Transverse colon (tissue), 3 donors: ENCODE measurements at regions not wholly inside any gene's neighbourhood (a gene's known extent, or its start where the extent isn't known, plus 50 kb on each side); places are given as distances from the start of the nearest gene placed in this dataset.

Experiments
- CTCF ChIP-seq, 5 experiments: fragments of 200-600 bp in 3 of 5; fragments of 450-650 bp in 2 of 5; sonication (generic) in 3 of 5; IDR thresholded peaks; 1 replicate in 2 of 5; 2 replicates in 3 of 5; pipeline ENCODE4 v1.5.1; 2016 to 2017; ENCODE audit warnings: antibody characterized with exemption in 5 of 5, inconsistent platforms in 3 of 5, mild to moderate bottlenecking in 2 of 5, moderate library complexity in 1 of 5
- EP300 ChIP-seq: sonication (generic); formaldehyde crosslinking; IDR thresholded peaks from one replicate; pipeline ENCODE4 v1.6.1; 2017; ENCODE audit warnings: antibody characterized with exemption, low read depth
- POLR2A ChIP-seq: fragments of 450-650 bp; IDR thresholded peaks from one replicate; pipeline ENCODE4 v1.6.1; 2016; ENCODE audit warnings: antibody characterized with exemption, mild to moderate bottlenecking, moderate library complexity

- no peak for TF ChIP-seq CTCF (IDR thresholded peaks at IDR 0.05)
- TF ChIP-seq POLR2A = no peak
- no peak for TF ChIP-seq EP300
These were observed 568.6 kb downstream of the TAFA4 start for GRCh38 chr3:68363796-68364195.
